CD4-positive, alpha-beta T cell (primary cell): ENCODE measurements at regions not wholly inside any gene's neighbourhood (a gene's known extent, or its start where the extent isn't known, plus 50 kb on each side); places are given as distances from the start of the nearest gene placed in this dataset.

Experiments
- ATAC-seq: fragments of 200-7000 bp; cut with Tn5 transposase; one replicate; pipeline ENCODE4 v1.10.0; 2022; ENCODE audit warnings: mild to moderate bottlenecking; ENCODE audit not compliant: poor library complexity
- CTCF ChIA-PET: fragments of 350-600 bp; sonication (Branson Sonifier 250); formaldehyde crosslinking; loops from one replicate; lab custom pipeline; 2021; ENCODE audit warnings: antibody characterized with exemption, inconsistent platforms; lab: Charles Lee
- POLR2A ChIA-PET: fragments of 350-600 bp; sonication (Branson Sonifier 250); formaldehyde crosslinking; loops from one replicate; lab custom pipeline; 2021; ENCODE audit warnings: antibody characterized with exemption, inconsistent platforms; lab: Charles Lee
- DNase-seq, 14 experiments: peaks; one replicate each; pipeline ENCODE4 v3.0.0-alpha.2; 2013 to 2020; ENCODE audit warnings: mixed read lengths in 2 of 14
- H3K27ac ChIP-seq, 2 donors: one replicate each; pipeline versions ENCODE4 v1.5.1 to v1.7.0; 2013; ENCODE audit warnings: low read length in 2 of 2, low read depth in 1 of 2, mild to moderate bottlenecking in 1 of 2
- H3K27me3 ChIP-seq, 2 experiments: 1 replicate in 1 of 2; 2 replicates in 1 of 2; pipeline versions ENCODE4 v1.6.1 to v1.7.0; 2013; ENCODE audit warnings: low read length in 2 of 2, control low read depth in 1 of 2, mild to moderate bottlenecking in 1 of 2, moderate library complexity in 1 of 2; ENCODE audit not compliant: insufficient read depth in 2 of 2, control insufficient read depth in 1 of 2
- H3K36me3 ChIP-seq: one replicate; pipeline ENCODE4 v1.6.1; 2013; ENCODE audit warnings: low read length, control low read depth; ENCODE audit not compliant: insufficient read depth
- H3K4me1 ChIP-seq: one replicate; pipeline ENCODE4 v1.6.1; 2013; ENCODE audit warnings: low read length, control low read depth; ENCODE audit not compliant: insufficient read depth
- H3K4me3 ChIP-seq: one replicate; pipeline ENCODE4 v1.5.1; 2013; ENCODE audit warnings: mild to moderate bottlenecking, low read length, moderate library complexity
- H3K9me3 ChIP-seq, 2 experiments: 1 replicate in 1 of 2; 2 replicates in 1 of 2; pipeline versions ENCODE4 v1.6.1 to v1.7.0; 2013; ENCODE audit warnings: low read length in 2 of 2, mild to moderate bottlenecking in 2 of 2, control low read depth in 1 of 2, moderate library complexity in 1 of 2; ENCODE audit not compliant: control insufficient read depth in 1 of 2, insufficient read depth in 1 of 2
- H3K27ac Mint-ChIP-seq: one replicate; pipeline ENCODE4 v1.8.0; 2020; ENCODE audit warnings: mixed read lengths
- H3K27me3 Mint-ChIP-seq: one replicate; pipeline ENCODE4 v1.8.0; 2021; ENCODE audit warnings: mixed read lengths
- H3K36me3 Mint-ChIP-seq: one replicate; pipeline ENCODE4 v1.8.0; 2021; ENCODE audit warnings: low read depth, mixed read lengths
- H3K4me1 Mint-ChIP-seq: one replicate; pipeline ENCODE4 v1.8.0; 2021; ENCODE audit warnings: low read depth, mixed read lengths
- H3K4me3 Mint-ChIP-seq: one replicate; pipeline ENCODE4 v1.8.0; 2020; ENCODE audit warnings: mild to moderate bottlenecking, mixed read lengths
- H3K9me3 Mint-ChIP-seq: one replicate; pipeline ENCODE4 v1.8.0; 2020; ENCODE audit warnings: mixed read lengths
- intact Hi-C, 2 experiments: fragments of 100-400 bp; cut with DNase I in 1 of 2; cut with micrococcal nuclease in 1 of 2; formaldehyde crosslinking; loops; one replicate each; pipeline versions ENCODE4 v1.15.1 to v1.9.0; 2023 to 2025; cut with DNase I, micrococcal nuclease
- TF ChIP-seq, protein P1 (sequence below): fragments of 200-600 bp; IDR thresholded peaks from one replicate; pipeline ENCODE4 v1.8.0; 2022; ENCODE audit warnings: antibody characterized with exemption, mild to moderate bottlenecking

DNA sequence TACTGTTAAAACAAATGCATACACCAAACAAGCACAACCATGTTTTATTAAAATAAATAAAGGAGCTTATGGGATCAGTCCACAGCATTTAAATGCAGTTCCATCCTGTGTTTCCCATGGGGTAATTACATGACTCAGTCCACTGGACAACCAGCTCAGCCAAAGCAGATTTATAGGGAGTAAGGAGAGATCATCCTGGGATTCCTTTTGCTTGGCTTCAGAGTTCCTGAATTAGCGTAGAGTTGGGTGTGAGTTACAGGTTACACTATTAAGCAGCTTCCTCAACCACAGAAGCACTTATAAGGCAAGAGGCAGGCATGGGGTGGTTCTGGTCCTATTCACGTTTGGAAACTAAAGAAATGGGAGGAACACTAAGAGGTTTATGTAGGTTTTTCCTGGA, 381.1 kb upstream of the ACTBL2 start:
- H3K27ac Mint-ChIP-seq = no peak overlapping the region
- ChIA-PET POLR2A (no interaction called here), CTCF (no interaction called here)
- DNase-seq (no peak), ATAC-seq (no peak)
- no peak overlapping the region for H3K4me3 Mint-ChIP-seq
- no peak overlapping the region for H3K4me3 ChIP-seq
- H3K9me3 Mint-ChIP-seq = no peaks in the 10 kb centered on the region
- no peaks in the 10 kb centered on the region for H3K27me3 ChIP-seq
- H3K36me3 Mint-ChIP-seq = no peaks in the 10 kb centered on the region
- no peaks in the 10 kb centered on the region for H3K4me1 Mint-ChIP-seq
- no peaks in the 10 kb centered on the region for H3K27me3 Mint-ChIP-seq
- no peak overlapping the region for H3K27ac ChIP-seq
- no peaks in the 10 kb centered on the region for H3K36me3 ChIP-seq
- TF ChIP-seq, protein P1, sequence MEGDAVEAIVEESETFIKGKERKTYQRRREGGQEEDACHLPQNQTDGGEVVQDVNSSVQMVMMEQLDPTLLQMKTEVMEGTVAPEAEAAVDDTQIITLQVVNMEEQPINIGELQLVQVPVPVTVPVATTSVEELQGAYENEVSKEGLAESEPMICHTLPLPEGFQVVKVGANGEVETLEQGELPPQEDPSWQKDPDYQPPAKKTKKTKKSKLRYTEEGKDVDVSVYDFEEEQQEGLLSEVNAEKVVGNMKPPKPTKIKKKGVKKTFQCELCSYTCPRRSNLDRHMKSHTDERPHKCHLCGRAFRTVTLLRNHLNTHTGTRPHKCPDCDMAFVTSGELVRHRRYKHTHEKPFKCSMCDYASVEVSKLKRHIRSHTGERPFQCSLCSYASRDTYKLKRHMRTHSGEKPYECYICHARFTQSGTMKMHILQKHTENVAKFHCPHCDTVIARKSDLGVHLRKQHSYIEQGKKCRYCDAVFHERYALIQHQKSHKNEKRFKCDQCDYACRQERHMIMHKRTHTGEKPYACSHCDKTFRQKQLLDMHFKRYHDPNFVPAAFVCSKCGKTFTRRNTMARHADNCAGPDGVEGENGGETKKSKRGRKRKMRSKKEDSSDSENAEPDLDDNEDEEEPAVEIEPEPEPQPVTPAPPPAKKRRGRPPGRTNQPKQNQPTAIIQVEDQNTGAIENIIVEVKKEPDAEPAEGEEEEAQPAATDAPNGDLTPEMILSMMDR = no peak
- no peaks in the 10 kb centered on the region for H3K4me1 ChIP-seq
- no peaks in the 10 kb centered on the region for H3K9me3 ChIP-seq
- intact Hi-C loops = no loop called here

DNA sequence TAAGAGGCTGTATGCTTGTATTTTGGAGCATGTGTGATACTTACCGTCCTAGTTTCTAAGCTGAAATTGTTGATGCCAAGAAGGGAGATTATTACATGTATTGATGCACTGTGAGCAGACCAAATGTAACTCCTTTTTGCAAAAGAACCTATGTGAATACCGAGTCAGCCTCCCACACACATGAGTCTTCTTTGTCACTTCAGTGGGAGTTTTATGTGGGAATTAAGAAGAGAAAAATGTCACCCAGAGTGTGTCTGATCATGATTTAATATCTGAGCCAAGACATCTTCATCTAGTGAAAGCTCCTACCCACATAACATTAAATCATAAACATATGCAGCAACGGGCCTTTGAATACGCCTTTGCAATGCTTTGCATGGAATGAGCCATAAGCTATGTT, 380.3 kb upstream of the ACTBL2 start:
- Histone ChIP-seq H3K4me3 (no peak overlapping the region), H3K27me3 (no peaks in the 10 kb centered on the region), H3K27ac (no peak overlapping the region), H3K9me3 (no peaks in the 10 kb centered on the region), H3K36me3 (no peaks in the 10 kb centered on the region), H3K4me1 (no peaks in the 10 kb centered on the region)
- ChIA-PET POLR2A (no interaction called here), CTCF (no interaction called here)
- Mint-ChIP-seq H3K4me3 (no peak overlapping the region), H3K27me3 (no peaks in the 10 kb centered on the region), H3K9me3 (no peaks in the 10 kb centered on the region), H3K27ac (no peak overlapping the region), H3K4me1 (no peaks in the 10 kb centered on the region), H3K36me3 (no peaks in the 10 kb centered on the region)
- DNase-seq (no peak), ATAC-seq (no peak)
- intact Hi-C loops = no loop called here
- TF ChIP-seq, protein P1 = no peak

DNA sequence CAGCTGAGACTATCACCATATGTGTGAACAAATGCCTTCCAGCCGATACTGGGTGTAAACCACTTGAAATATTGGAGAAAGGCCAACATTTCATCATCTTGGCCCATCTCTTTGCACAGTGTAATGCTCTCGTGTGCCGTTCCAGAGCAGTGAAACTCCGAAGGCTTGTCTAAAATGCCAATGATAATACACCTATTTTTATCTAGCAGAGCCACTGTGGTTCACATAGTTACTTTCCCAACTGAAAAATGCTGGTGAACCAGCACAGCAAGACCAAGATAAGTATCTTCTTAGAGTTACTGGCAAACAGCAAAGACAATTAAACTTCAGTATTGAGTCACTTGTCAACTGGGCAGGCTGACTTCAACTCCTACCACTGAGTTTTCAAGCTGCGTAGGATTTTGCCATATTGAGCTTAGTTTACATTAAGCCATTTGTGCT, 379.9 kb upstream of the ACTBL2 start:
- TF ChIP-seq, protein P1 = no peak

More for the DNA sequence above, 379.9 kb upstream of the ACTBL2 start:
- Histone ChIP-seq H3K36me3 (no peaks in the 10 kb centered on the region), H3K27ac (no peak overlapping the region), H3K4me1 (no peaks in the 10 kb centered on the region), H3K9me3 (no peaks in the 10 kb centered on the region), H3K4me3 (no peak overlapping the region), H3K27me3 (no peaks in the 10 kb centered on the region)
- Mint-ChIP-seq H3K27me3 (no peaks in the 10 kb centered on the region), H3K27ac (no peak overlapping the region), H3K9me3 (no peaks in the 10 kb centered on the region), H3K36me3 (no peaks in the 10 kb centered on the region), H3K4me3 (no peak overlapping the region), H3K4me1 (no peaks in the 10 kb centered on the region)
- intact Hi-C loops = no loop called here
- no peak for DNase-seq
- ChIA-PET POLR2A (no interaction called here), CTCF (no interaction called here)
- no peak for ATAC-seq
